ENCODE measurements at regions not wholly inside any gene's neighbourhood (a gene's known extent, or its start where the extent isn't known, plus 50 kb on each side); places are given as distances from the start of the nearest gene placed in this dataset.

DNA sequence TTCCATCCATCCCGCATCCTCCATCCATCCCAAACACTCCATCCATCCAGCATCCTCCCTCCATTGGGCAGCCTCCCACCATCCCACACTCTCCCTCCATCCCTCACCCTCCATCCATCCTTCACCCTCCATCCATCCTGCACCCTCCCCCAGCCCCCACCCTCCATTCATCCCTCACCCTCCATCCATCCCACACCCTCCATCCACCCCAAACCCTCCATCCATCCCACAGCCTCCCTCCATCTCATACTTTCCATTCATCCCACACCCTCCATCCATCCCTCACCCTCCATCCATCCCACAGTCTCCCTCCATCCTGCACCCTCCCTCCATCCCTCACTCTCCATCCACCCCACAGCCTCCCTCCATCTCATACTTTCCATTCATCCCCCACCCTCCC is 60.4 kb downstream of the FOXI2 start:
- Histone ChIP-seq H3K4me3 (ENCODE audit: insufficient read depth, low read length) (no peak overlapping the region), H3K27ac (ENCODE audit: low read depth, low read length) (no peak overlapping the region)
- no peak for DNase-seq (ENCODE audit: insufficient read length, low spot score, missing footprints)

DNA sequence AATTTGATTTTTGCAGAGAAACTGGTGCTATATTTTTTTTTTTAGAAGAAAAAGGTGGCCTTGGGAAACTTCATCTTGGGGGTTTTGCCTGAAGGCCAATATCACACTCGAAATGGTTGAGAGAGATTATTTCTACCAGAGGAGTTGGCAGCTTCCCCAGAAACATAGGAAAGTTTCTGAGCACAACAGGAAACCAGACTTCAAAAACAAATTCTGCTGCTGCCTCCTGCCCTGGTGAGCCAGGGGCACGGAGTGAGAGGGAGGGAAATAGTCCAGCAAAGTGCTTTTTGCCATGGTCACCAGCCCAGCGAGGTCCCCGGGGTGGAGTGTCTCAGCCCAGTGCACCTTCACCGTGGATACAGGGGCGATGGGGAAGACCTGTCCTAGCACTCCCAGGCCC is 61.1 kb downstream of the FOXI2 start:
- no peaks in the 10 kb centered on the region for H3K79me2 ChIP-seq (ENCODE audit: insufficient read depth, low read length)
- no peaks in the 10 kb centered on the region for H3K36me3 ChIP-seq (ENCODE audit: insufficient read depth, low read length)
- no peak overlapping the region for H3K4me3 ChIP-seq (ENCODE audit: insufficient read depth, low read length)
- no peaks in the 10 kb centered on the region for H3K4me1 ChIP-seq (ENCODE audit: insufficient read depth, low read length)
- H2AFZ ChIP-seq (ENCODE audit: low read length), result no peak overlapping the region
- DNase-seq (ENCODE audit: insufficient read length, low spot score, missing footprints), result no peak
- no peak overlapping the region for H3K27ac ChIP-seq (ENCODE audit: low read depth, low read length)
- no peaks in the 10 kb centered on the region for H3K9me3 ChIP-seq (ENCODE audit: low read depth, low read length)
- TF ChIP-seq, protein P1, sequence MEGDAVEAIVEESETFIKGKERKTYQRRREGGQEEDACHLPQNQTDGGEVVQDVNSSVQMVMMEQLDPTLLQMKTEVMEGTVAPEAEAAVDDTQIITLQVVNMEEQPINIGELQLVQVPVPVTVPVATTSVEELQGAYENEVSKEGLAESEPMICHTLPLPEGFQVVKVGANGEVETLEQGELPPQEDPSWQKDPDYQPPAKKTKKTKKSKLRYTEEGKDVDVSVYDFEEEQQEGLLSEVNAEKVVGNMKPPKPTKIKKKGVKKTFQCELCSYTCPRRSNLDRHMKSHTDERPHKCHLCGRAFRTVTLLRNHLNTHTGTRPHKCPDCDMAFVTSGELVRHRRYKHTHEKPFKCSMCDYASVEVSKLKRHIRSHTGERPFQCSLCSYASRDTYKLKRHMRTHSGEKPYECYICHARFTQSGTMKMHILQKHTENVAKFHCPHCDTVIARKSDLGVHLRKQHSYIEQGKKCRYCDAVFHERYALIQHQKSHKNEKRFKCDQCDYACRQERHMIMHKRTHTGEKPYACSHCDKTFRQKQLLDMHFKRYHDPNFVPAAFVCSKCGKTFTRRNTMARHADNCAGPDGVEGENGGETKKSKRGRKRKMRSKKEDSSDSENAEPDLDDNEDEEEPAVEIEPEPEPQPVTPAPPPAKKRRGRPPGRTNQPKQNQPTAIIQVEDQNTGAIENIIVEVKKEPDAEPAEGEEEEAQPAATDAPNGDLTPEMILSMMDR (IDR thresholded peaks at IDR 0.05; ENCODE audit: extremely low read depth, low read depth, low read length), result no peak
- H4K20me1 ChIP-seq (ENCODE audit: insufficient read depth, low read length), result no peaks in the 10 kb centered on the region
- H3K27me3 ChIP-seq (ENCODE audit: insufficient read depth, low read length), result no peaks in the 10 kb centered on the region
- no peak overlapping the region for H3K4me2 ChIP-seq (ENCODE audit: insufficient read depth, low read length)

More for the DNA sequence above, 60.4 kb downstream of the FOXI2 start:
- H3K4me2 ChIP-seq (ENCODE audit: insufficient read depth, low read length), result no peak overlapping the region
- H2AFZ ChIP-seq (ENCODE audit: low read length), result no peak overlapping the region
- no peaks in the 10 kb centered on the region for H4K20me1 ChIP-seq (ENCODE audit: insufficient read depth, low read length)
- H3K27me3 ChIP-seq (ENCODE audit: insufficient read depth, low read length), result no peaks in the 10 kb centered on the region
- H3K36me3 ChIP-seq (ENCODE audit: insufficient read depth, low read length), result no peaks in the 10 kb centered on the region
- no peaks in the 10 kb centered on the region for H3K4me1 ChIP-seq (ENCODE audit: insufficient read depth, low read length)
- no peaks in the 10 kb centered on the region for H3K79me2 ChIP-seq (ENCODE audit: insufficient read depth, low read length)
- TF ChIP-seq, protein P1 (IDR thresholded peaks at IDR 0.05; ENCODE audit: extremely low read depth, low read depth, low read length), result no peak
- H3K9me3 ChIP-seq (ENCODE audit: low read depth, low read length), result no peaks in the 10 kb centered on the region

DNA sequence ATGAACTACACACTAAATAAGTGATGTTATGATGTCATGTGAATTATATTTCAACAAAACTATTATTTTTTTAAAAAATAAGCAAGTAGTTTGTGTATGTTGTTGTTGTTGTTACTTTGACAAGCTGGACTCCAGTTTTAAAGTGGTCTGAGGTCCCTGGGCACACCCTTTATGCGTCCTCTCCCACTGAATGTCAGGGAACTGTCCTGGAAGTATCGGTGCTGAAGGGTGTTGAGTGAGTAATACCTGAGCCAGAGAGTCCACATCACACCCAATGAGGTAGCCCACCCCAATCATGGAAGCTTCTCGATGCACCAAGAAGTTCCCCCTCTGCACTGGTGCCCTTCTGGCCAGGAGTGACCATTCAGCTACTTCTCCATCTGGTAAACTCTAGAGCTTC is 64.3 kb downstream of the FOXI2 start:
- Histone ChIP-seq H3K4me2 (ENCODE audit: insufficient read depth, low read length) (no peak overlapping the region), H2AFZ (ENCODE audit: low read length) (no peak overlapping the region), H3K27ac (ENCODE audit: low read depth, low read length) (no peak overlapping the region), H4K20me1 (ENCODE audit: insufficient read depth, low read length) (no peaks in the 10 kb centered on the region), H3K4me3 (ENCODE audit: insufficient read depth, low read length) (no peak overlapping the region), H3K4me1 (ENCODE audit: insufficient read depth, low read length) (no peaks in the 10 kb centered on the region), H3K27me3 (ENCODE audit: insufficient read depth, low read length) (no peaks in the 10 kb centered on the region), H3K79me2 (ENCODE audit: insufficient read depth, low read length) (no peaks in the 10 kb centered on the region), H3K9me3 (ENCODE audit: low read depth, low read length) (no peaks in the 10 kb centered on the region), H3K36me3 (ENCODE audit: insufficient read depth, low read length) (no peaks in the 10 kb centered on the region)
- no peak for DNase-seq (ENCODE audit: insufficient read length, low spot score, missing footprints)
- TF ChIP-seq, protein P1 (IDR thresholded peaks at IDR 0.05; ENCODE audit: extremely low read depth, low read depth, low read length), result no peak

DNA sequence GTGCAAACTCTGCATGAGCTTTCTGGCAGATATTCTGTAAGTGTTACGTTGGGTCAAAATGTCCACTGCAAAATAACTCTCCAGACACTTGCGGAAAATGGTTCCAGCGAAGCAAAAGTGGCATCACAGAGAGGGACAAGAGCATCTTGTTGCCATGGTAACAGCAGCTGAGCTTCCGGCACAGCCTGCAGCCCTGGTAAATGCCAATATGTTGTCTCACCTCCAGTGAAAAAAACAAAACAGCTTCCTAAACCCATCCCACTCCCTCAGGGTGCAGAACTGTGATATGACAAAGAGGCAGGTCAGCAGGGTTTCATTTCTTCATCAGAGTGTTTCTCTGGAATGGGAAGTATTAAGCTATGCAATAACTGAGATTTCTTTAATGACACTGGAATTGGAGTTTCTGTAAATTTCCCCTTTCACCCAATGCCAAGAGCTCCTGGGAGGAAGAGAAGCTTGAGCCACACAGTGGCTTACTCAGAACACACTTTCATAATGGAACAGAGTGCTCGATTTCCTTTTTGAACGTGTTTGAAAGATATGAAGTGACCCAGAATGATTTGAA is 65.6 kb downstream of the FOXI2 start:
- no peak overlapping the region for H3K4me3 ChIP-seq (ENCODE audit: insufficient read depth, low read length)
- H4K20me1 ChIP-seq (ENCODE audit: insufficient read depth, low read length), result no peaks in the 10 kb centered on the region
- TF ChIP-seq, protein P1 (IDR thresholded peaks at IDR 0.05; ENCODE audit: extremely low read depth, low read depth, low read length), result no peak
- H2AFZ ChIP-seq (ENCODE audit: low read length), result no peak overlapping the region
- no peaks in the 10 kb centered on the region for H3K36me3 ChIP-seq (ENCODE audit: insufficient read depth, low read length)
- no peaks in the 10 kb centered on the region for H3K79me2 ChIP-seq (ENCODE audit: insufficient read depth, low read length)
- H3K27me3 ChIP-seq (ENCODE audit: insufficient read depth, low read length), result no peaks in the 10 kb centered on the region
- DNase-seq (ENCODE audit: insufficient read length, low spot score, missing footprints), result no peak
- no peaks in the 10 kb centered on the region for H3K4me1 ChIP-seq (ENCODE audit: insufficient read depth, low read length)
- no peaks in the 10 kb centered on the region for H3K9me3 ChIP-seq (ENCODE audit: low read depth, low read length)
- H3K4me2 ChIP-seq (ENCODE audit: insufficient read depth, low read length), result no peak overlapping the region
- H3K27ac ChIP-seq (ENCODE audit: low read depth, low read length), result no peak overlapping the region
